ENCODE measurements at regions not wholly inside any gene's neighbourhood (a gene's known extent, or its start where the extent isn't known, plus 50 kb on each side); places are given as distances from the start of the nearest gene placed in this dataset.

- Mint-ChIP-seq H3K27me3 (ENCODE audit: insufficient read depth, low read depth) (no peaks in the 10 kb centered on the region), H3K4me1 (no peaks in the 10 kb centered on the region), H3K4me3 (no peak overlapping the region), H3K9me3 (no peaks in the 10 kb centered on the region), H3K27ac (no peak overlapping the region), H3K36me3 (no peaks in the 10 kb centered on the region)
- H3K9me3 ChIP-seq (ENCODE audit: low read depth) = no peaks in the 10 kb centered on the region
- no peak overlapping the region for H2AFZ ChIP-seq (replicated peaks)
- no peaks in the 10 kb centered on the region for H3K27me3 ChIP-seq
- H3K4me2 ChIP-seq = no peak overlapping the region
- H3K4me3 ChIP-seq = no peak overlapping the region
- no peaks in the 10 kb centered on the region for H4K20me1 ChIP-seq (ENCODE audit: low read depth)
- DNase-seq (ENCODE audit: low spot score) = no peak
- H3K4me1 ChIP-seq = no peaks in the 10 kb centered on the region
- H3K36me3 ChIP-seq = no peaks in the 10 kb centered on the region
- H3K27ac ChIP-seq = no peak overlapping the region
- TF ChIP-seq CTCF (IDR thresholded peaks at IDR 0.05) (no peak), EZH2phosphoT487 (IDR thresholded peaks at IDR 0.05) (no peak), EZH2 (IDR thresholded peaks at IDR 0.05) (no peak)
- no peak overlapping the region for H3K9ac ChIP-seq
- no peaks in the 10 kb centered on the region for H3K79me2 ChIP-seq (ENCODE audit: low read depth)
- no peaks in the 10 kb centered on the region for H3F3A ChIP-seq (ENCODE audit: low read depth)
These were observed 1350.9 kb downstream of the ARAP2 start for GRCh38 chr4:34893382-34893781.

- Histone ChIP-seq H3K4me2 (no peak overlapping the region), H3K27ac (no peak overlapping the region), H3K79me2 (ENCODE audit: low read depth) (no peaks in the 10 kb centered on the region), H3K9me3 (ENCODE audit: low read depth) (no peaks in the 10 kb centered on the region), H3K4me3 (no peak overlapping the region), H3K4me1 (peaks cover 12% of the 10 kb centered on the region), H2AFZ (replicated peaks) (no peak overlapping the region), H4K20me1 (ENCODE audit: low read depth) (no peaks in the 10 kb centered on the region), H3F3A (ENCODE audit: low read depth) (no peaks in the 10 kb centered on the region), H3K9ac (no peak overlapping the region), H3K36me3 (no peaks in the 10 kb centered on the region), H3K27me3 (no peaks in the 10 kb centered on the region)
- DNase-seq (ENCODE audit: low spot score) = no peak
- Mint-ChIP-seq H3K27me3 (ENCODE audit: insufficient read depth, low read depth) (no peaks in the 10 kb centered on the region), H3K27ac (no peak overlapping the region), H3K36me3 (no peaks in the 10 kb centered on the region), H3K4me3 (no peak overlapping the region), H3K4me1 (peaks cover 2% of the 10 kb centered on the region), H3K9me3 (no peaks in the 10 kb centered on the region)
- no peak for TF ChIP-seq CTCF (IDR thresholded peaks at IDR 0.05)
- TF ChIP-seq EZH2 (IDR thresholded peaks at IDR 0.05) = no peak
- TF ChIP-seq EZH2phosphoT487 (IDR thresholded peaks at IDR 0.05) = no peak
These were observed 1324.3 kb downstream of the ARAP2 start for GRCh38 chr4:34920032-34920431.

DNA sequence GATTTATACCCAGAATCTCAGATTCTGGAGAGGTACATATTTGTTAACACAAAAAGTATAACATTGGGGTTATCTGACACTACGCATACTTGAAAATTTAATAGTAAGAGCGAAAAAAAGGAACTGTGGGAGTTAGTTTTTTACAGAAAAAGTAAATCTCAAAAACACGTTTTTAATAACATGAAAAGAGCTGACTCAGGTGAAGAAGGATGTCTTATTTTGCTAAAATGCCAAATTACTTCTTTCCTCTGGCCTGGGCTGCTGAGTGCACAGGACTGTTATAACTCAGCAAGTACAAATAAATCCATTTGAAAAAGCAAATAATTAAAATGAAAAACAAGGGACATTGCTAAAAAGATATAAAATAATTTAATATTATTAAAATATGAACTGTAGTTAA lies 1322.9 kb downstream of the ARAP2 start:
- Histone ChIP-seq H4K20me1 (ENCODE audit: low read depth) (no peaks in the 10 kb centered on the region), H3K4me1 (peaks cover 12% of the 10 kb centered on the region), H3K9me3 (ENCODE audit: low read depth) (no peaks in the 10 kb centered on the region), H3K27ac (no peak overlapping the region), H3K36me3 (no peaks in the 10 kb centered on the region), H2AFZ (replicated peaks) (no peak overlapping the region), H3K4me3 (no peak overlapping the region), H3K4me2 (no peak overlapping the region), H3F3A (ENCODE audit: low read depth) (no peaks in the 10 kb centered on the region), H3K79me2 (ENCODE audit: low read depth) (no peaks in the 10 kb centered on the region), H3K9ac (no peak overlapping the region), H3K27me3 (no peaks in the 10 kb centered on the region)
- Mint-ChIP-seq H3K36me3 (no peaks in the 10 kb centered on the region), H3K27ac (no peak overlapping the region), H3K9me3 (no peaks in the 10 kb centered on the region), H3K4me1 (peaks cover 2% of the 10 kb centered on the region), H3K27me3 (ENCODE audit: insufficient read depth, low read depth) (no peaks in the 10 kb centered on the region), H3K4me3 (no peak overlapping the region)
- TF ChIP-seq CTCF (IDR thresholded peaks at IDR 0.05) (no peak), EZH2 (IDR thresholded peaks at IDR 0.05) (no peak), EZH2phosphoT487 (IDR thresholded peaks at IDR 0.05) (no peak)
- DNase-seq (ENCODE audit: low spot score) = no peak

DNA sequence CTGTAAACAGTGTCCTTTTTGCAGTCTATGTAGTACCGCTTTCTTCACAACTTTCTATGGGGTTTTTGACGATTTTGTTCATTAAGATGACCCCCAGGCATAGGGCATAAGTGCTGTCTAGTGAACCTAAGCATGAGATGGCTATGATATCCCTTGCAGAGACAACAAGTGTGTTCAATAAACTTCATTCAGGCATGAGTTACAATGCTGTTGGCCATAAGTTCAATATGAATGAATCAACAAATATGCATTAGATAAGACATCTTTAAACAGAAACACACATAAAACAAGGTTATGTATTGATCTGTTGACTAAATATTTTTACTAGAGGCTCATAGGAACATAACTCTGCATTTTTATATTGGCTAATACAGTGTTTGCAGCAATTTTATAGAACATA lies 1322.0 kb downstream of the ARAP2 start:
- no peak overlapping the region for H3K4me2 ChIP-seq
- H3K9me3 Mint-ChIP-seq = no peaks in the 10 kb centered on the region
- H3K4me1 Mint-ChIP-seq = peaks cover 2% of the 10 kb centered on the region
- H3K79me2 ChIP-seq (ENCODE audit: low read depth) = no peaks in the 10 kb centered on the region
- no peak overlapping the region for H3K4me3 ChIP-seq
- DNase-seq (ENCODE audit: low spot score) = no peak
- H3K27me3 ChIP-seq = no peaks in the 10 kb centered on the region
- no peak overlapping the region for H2AFZ ChIP-seq (replicated peaks)
- H3K9me3 ChIP-seq (ENCODE audit: low read depth) = no peaks in the 10 kb centered on the region
- H3K27ac ChIP-seq = no peak overlapping the region
- no peak overlapping the region for H3K4me3 Mint-ChIP-seq
- H3K36me3 ChIP-seq = no peaks in the 10 kb centered on the region
- H3F3A ChIP-seq (ENCODE audit: low read depth) = no peaks in the 10 kb centered on the region
- H3K9ac ChIP-seq = no peak overlapping the region
- no peaks in the 10 kb centered on the region for H3K27me3 Mint-ChIP-seq (ENCODE audit: insufficient read depth, low read depth)
- H3K36me3 Mint-ChIP-seq = no peaks in the 10 kb centered on the region
- H3K4me1 ChIP-seq = peaks cover 12% of the 10 kb centered on the region
- no peak overlapping the region for H3K27ac Mint-ChIP-seq
- no peaks in the 10 kb centered on the region for H4K20me1 ChIP-seq (ENCODE audit: low read depth)
- TF ChIP-seq CTCF (IDR thresholded peaks at IDR 0.05) (no peak), EZH2phosphoT487 (IDR thresholded peaks at IDR 0.05) (no peak), EZH2 (IDR thresholded peaks at IDR 0.05) (no peak)

Data from neural progenitor cell (in vitro differentiated cells).